Right lobe of liver (tissue), 4 donors: ENCODE measurements at regions not wholly inside any gene's neighbourhood (a gene's known extent, or its start where the extent isn't known, plus 50 kb on each side); places are given as distances from the start of the nearest gene placed in this dataset.

Experiments
- POLR2A ChIP-seq: fragments of 450-650 bp; IDR thresholded peaks from one replicate; pipeline ENCODE4 v1.6.1; 2017; ENCODE audit warnings: antibody characterized with exemption, mild to moderate bottlenecking
- TF ChIP-seq, protein P1 (sequence below), 4 donors: fragments of 200-600 bp in 3 of 4; fragments of 450-650 bp in 1 of 4; IDR thresholded peaks; one replicate each; pipeline versions ENCODE4 v1.5.1 to v1.8.0; 2016 to 2022; ENCODE audit warnings: antibody characterized with exemption in 4 of 4, mild to moderate bottlenecking in 2 of 4
- donor health status: DM: no; HTN: no; CAD: no.
- donor health status: DM: no; HTN: no; CAD: no.
- donor health status: DM: no; HTN: yes; CAD: no.

DNA sequence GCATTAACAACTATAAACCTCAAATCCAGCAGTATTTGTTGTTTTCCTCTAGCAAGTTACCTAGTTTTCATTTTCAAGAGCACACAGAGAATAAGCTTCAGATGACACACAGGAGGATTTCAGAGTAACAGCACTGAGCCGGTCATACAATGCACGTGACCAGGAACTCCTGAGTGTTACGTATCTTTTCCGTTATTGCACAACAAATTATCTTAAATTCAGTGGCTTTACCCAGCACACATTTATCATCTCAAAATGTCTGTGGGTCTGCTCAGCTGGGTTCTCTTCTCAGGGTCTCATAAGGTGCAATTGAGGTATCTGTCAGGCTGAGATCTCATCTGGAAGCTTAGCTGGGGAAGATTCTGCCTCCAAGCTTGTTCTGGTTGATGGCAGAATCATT is 379.5 kb upstream of the KLHL29 start:
- no peak for TF ChIP-seq POLR2A
- TF ChIP-seq, protein P1, sequence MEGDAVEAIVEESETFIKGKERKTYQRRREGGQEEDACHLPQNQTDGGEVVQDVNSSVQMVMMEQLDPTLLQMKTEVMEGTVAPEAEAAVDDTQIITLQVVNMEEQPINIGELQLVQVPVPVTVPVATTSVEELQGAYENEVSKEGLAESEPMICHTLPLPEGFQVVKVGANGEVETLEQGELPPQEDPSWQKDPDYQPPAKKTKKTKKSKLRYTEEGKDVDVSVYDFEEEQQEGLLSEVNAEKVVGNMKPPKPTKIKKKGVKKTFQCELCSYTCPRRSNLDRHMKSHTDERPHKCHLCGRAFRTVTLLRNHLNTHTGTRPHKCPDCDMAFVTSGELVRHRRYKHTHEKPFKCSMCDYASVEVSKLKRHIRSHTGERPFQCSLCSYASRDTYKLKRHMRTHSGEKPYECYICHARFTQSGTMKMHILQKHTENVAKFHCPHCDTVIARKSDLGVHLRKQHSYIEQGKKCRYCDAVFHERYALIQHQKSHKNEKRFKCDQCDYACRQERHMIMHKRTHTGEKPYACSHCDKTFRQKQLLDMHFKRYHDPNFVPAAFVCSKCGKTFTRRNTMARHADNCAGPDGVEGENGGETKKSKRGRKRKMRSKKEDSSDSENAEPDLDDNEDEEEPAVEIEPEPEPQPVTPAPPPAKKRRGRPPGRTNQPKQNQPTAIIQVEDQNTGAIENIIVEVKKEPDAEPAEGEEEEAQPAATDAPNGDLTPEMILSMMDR (IDR thresholded peaks at IDR 0.05), result no peak
